WTC11 (cell line): ENCODE measurements at regions not wholly inside any gene's neighbourhood (a gene's known extent, or its start where the extent isn't known, plus 50 kb on each side); places are given as distances from the start of the nearest gene placed in this dataset.

Experiments
- ATAC-seq: fragments of 200-7000 bp; cut with Tn5 transposase; 2 replicates; pipeline ENCODE4 v1.10.0; 2021; ENCODE audit warnings: mild to moderate bottlenecking, moderate library complexity
- CTCF ChIA-PET: fragments of 300-600 bp; sonication (Branson Sonifier 250); formaldehyde crosslinking; loops from one replicate; lab custom pipeline; 2021; ENCODE audit warnings: antibody characterized with exemption; lab: Charles Lee
- POLR2A ChIA-PET: fragments of 350-600 bp; sonication (Branson Sonifier 250); formaldehyde crosslinking; loops from one replicate; lab custom pipeline; 2021; ENCODE audit warnings: antibody characterized with exemption; lab: Charles Lee
- DNase-seq: peaks from one replicate; pipeline ENCODE4 v3.0.0; 2021; ENCODE audit warnings: low spot score
- H3K27ac Mint-ChIP-seq: 2 replicates; pipeline ENCODE4 v1.8.0; 2021; ENCODE audit warnings: mixed read lengths
- H3K27me3 Mint-ChIP-seq: 2 replicates; pipeline ENCODE4 v1.8.0; 2021; ENCODE audit warnings: low read depth, mild to moderate bottlenecking, moderate library complexity, mixed read lengths
- H3K36me3 Mint-ChIP-seq: 2 replicates; pipeline ENCODE4 v1.8.0; 2021; ENCODE audit warnings: mixed read lengths
- H3K4me1 Mint-ChIP-seq: 2 replicates; pipeline ENCODE4 v1.8.0; 2022; ENCODE audit warnings: mixed read lengths
- H3K4me3 Mint-ChIP-seq: 2 replicates; pipeline ENCODE4 v1.8.0; 2021; ENCODE audit warnings: mild to moderate bottlenecking, moderate library complexity, mixed read lengths
- H3K9me3 Mint-ChIP-seq: 2 replicates; pipeline ENCODE4 v1.8.0; 2021; ENCODE audit warnings: mixed read lengths
- ATF2 ChIP-seq: sonication (generic); formaldehyde crosslinking; IDR thresholded peaks from 2 replicates; pipeline ENCODE4 v1.8.1; 2022; ENCODE audit warnings: low read depth, missing genetic modification reagents, borderline replicate concordance
- CBFB ChIP-seq: sonication (generic); formaldehyde crosslinking; IDR thresholded peaks from 2 replicates; pipeline ENCODE4 v1.8.1; 2022; ENCODE audit warnings: mild to moderate bottlenecking, low read depth, missing genetic modification reagents
- CREM ChIP-seq: sonication (generic); formaldehyde crosslinking; IDR thresholded peaks from 2 replicates; pipeline ENCODE4 v1.8.1; 2022; ENCODE audit warnings: mild to moderate bottlenecking, missing genetic modification reagents, moderate library complexity
- ESRRA ChIP-seq: sonication (generic); formaldehyde crosslinking; IDR thresholded peaks from 2 replicates; pipeline ENCODE4 v1.8.1; 2022; ENCODE audit warnings: mild to moderate bottlenecking, missing genetic modification reagents, borderline replicate concordance
- GRHL2 ChIP-seq: fragments of 250-450 bp; sonication (Bioruptor Pico); IDR thresholded peaks from 2 replicates; pipeline ENCODE4 v1.8.0; 2022; ENCODE audit warnings: mild to moderate bottlenecking, moderate library complexity; ENCODE audit not compliant: insufficient replicate concordance, severe bottlenecking
- IRF2 ChIP-seq: sonication (generic); formaldehyde crosslinking; IDR thresholded peaks from 2 replicates; pipeline ENCODE4 v1.8.0; 2022; ENCODE audit warnings: low read depth, missing genetic modification reagents, borderline replicate concordance
- KAT7 ChIP-seq: sonication (generic); formaldehyde crosslinking; IDR thresholded peaks from 2 replicates; pipeline ENCODE4 v1.8.1; 2023; ENCODE audit warnings: missing genetic modification reagents, mild to moderate bottlenecking, borderline replicate concordance
- NFATC4 ChIP-seq: fragments of 250-450 bp; sonication (Bioruptor Pico); IDR thresholded peaks from 2 replicates; pipeline ENCODE4 v1.9.0; 2021; ENCODE audit warnings: mild to moderate bottlenecking
- NFE2L1 ChIP-seq: sonication (generic); formaldehyde crosslinking; IDR thresholded peaks from 2 replicates; pipeline ENCODE4 v1.8.1; 2023; ENCODE audit warnings: missing genetic modification reagents
- NR3C1 ChIP-seq: sonication (generic); formaldehyde crosslinking; conservative IDR thresholded peaks from 2 replicates; pipeline ENCODE4 v1.8.1; 2023; ENCODE audit warnings: low read depth, mild to moderate bottlenecking, missing genetic modification reagents
- PRRX2 ChIP-seq: fragments of 250-450 bp; sonication (Bioruptor Pico); IDR thresholded peaks from 2 replicates; pipeline ENCODE4 v1.8.0; 2021; ENCODE audit warnings: mild to moderate bottlenecking
- RELA ChIP-seq: sonication (generic); formaldehyde crosslinking; IDR thresholded peaks from 2 replicates; pipeline ENCODE4 v1.8.1; 2022; ENCODE audit warnings: missing genetic modification reagents, mild to moderate bottlenecking, borderline replicate concordance
- SOX15 ChIP-seq: fragments of 250-450 bp; sonication (Bioruptor Pico); IDR thresholded peaks from 2 replicates; pipeline ENCODE4 v1.9.0; 2021; ENCODE audit warnings: mild to moderate bottlenecking
- ZNF232 ChIP-seq: sonication (generic); formaldehyde crosslinking; IDR thresholded peaks from 2 replicates; pipeline ENCODE4 v1.8.0; 2022; ENCODE audit warnings: mild to moderate bottlenecking, missing genetic modification reagents
- ZNF263 ChIP-seq: sonication (generic); formaldehyde crosslinking; IDR thresholded peaks from 2 replicates; pipeline ENCODE4 v1.8.1; 2022; ENCODE audit warnings: low read depth, mild to moderate bottlenecking, moderate library complexity, missing genetic modification reagents
- ZNF281 ChIP-seq: sonication (generic); formaldehyde crosslinking; IDR thresholded peaks from 2 replicates; pipeline ENCODE4 v1.8.0; 2023; ENCODE audit warnings: mild to moderate bottlenecking, missing genetic modification reagents
- ZNF317 ChIP-seq: sonication (generic); formaldehyde crosslinking; IDR thresholded peaks from 2 replicates; pipeline ENCODE4 v1.8.1; 2023; ENCODE audit warnings: low read depth, mild to moderate bottlenecking, moderate library complexity, missing genetic modification reagents, borderline replicate concordance
- ZNF416 ChIP-seq: fragments of 250-450 bp; sonication (Bioruptor Pico); IDR thresholded peaks from 2 replicates; pipeline ENCODE4 v1.9.0; 2021; ENCODE audit warnings: mild to moderate bottlenecking, inconsistent platforms
- TF ChIP-seq, protein P1 (sequence below): sonication (generic); formaldehyde crosslinking; IDR thresholded peaks from 2 replicates; pipeline ENCODE4 v1.8.1; 2023; ENCODE audit warnings: mild to moderate bottlenecking, missing genetic modification reagents, borderline replicate concordance
- TF ChIP-seq, protein P2 (sequence below): fragments of 250-450 bp; sonication (Bioruptor Pico); IDR thresholded peaks from 2 replicates; pipeline ENCODE4 v1.9.0; 2021; ENCODE audit warnings: mild to moderate bottlenecking
- TF ChIP-seq, protein P3 (sequence below): sonication (generic); formaldehyde crosslinking; IDR thresholded peaks from 2 replicates; pipeline ENCODE4 v1.8.1; 2023; ENCODE audit warnings: mild to moderate bottlenecking, missing genetic modification reagents

- no peaks in the 10 kb centered on the region for H3K36me3 Mint-ChIP-seq
- no peak for DNase-seq
- no peak for TF ChIP-seq ZNF281 (CRISPR knock-in tag)
- TF ChIP-seq NR3C1, result no peak
- no peak for TF ChIP-seq ZNF317 (CRISPR knock-in tag)
- TF ChIP-seq ZNF416 (CRISPR knock-in tag), result no peak
- TF ChIP-seq CBFB (CRISPR knock-in tag), result no peak
- TF ChIP-seq KAT7 (CRISPR knock-in tag), result no peak
- no peak for TF ChIP-seq SOX15 (CRISPR knock-in tag)
- no peak for TF ChIP-seq RELA (CRISPR knock-in tag)
- TF ChIP-seq, protein P1, sequence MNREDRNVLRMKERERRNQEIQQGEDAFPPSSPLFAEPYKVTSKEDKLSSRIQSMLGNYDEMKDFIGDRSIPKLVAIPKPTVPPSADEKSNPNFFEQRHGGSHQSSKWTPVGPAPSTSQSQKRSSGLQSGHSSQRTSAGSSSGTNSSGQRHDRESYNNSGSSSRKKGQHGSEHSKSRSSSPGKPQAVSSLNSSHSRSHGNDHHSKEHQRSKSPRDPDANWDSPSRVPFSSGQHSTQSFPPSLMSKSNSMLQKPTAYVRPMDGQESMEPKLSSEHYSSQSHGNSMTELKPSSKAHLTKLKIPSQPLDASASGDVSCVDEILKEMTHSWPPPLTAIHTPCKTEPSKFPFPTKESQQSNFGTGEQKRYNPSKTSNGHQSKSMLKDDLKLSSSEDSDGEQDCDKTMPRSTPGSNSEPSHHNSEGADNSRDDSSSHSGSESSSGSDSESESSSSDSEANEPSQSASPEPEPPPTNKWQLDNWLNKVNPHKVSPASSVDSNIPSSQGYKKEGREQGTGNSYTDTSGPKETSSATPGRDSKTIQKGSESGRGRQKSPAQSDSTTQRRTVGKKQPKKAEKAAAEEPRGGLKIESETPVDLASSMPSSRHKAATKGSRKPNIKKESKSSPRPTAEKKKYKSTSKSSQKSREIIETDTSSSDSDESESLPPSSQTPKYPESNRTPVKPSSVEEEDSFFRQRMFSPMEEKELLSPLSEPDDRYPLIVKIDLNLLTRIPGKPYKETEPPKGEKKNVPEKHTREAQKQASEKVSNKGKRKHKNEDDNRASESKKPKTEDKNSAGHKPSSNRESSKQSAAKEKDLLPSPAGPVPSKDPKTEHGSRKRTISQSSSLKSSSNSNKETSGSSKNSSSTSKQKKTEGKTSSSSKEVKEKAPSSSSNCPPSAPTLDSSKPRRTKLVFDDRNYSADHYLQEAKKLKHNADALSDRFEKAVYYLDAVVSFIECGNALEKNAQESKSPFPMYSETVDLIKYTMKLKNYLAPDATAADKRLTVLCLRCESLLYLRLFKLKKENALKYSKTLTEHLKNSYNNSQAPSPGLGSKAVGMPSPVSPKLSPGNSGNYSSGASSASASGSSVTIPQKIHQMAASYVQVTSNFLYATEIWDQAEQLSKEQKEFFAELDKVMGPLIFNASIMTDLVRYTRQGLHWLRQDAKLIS, result no peak
- peaks cover 12% of the 10 kb centered on the region for H3K9me3 Mint-ChIP-seq
- H3K4me3 Mint-ChIP-seq, result no peak overlapping the region
- no peak overlapping the region for H3K27ac Mint-ChIP-seq
- H3K27me3 Mint-ChIP-seq, result 0 out of 2 replicates have a peak, but pooled peaks cover 2% of the 10 kb centered on the region
- POLR2A ChIA-PET, result no interaction called here
- CTCF ChIA-PET, result interaction anchor here (0.6 kb wide), 1 partner anchor 106 kb away, joined by 3 read pairs; no protein-coding TSS in a partner anchor
- no peak for ATAC-seq
- peaks cover 12% of the 10 kb centered on the region for H3K4me1 Mint-ChIP-seq
Measured at GRCh38 chr9:90464978-90465377, 177.6 kb downstream of the DIRAS2 start.

DNA sequence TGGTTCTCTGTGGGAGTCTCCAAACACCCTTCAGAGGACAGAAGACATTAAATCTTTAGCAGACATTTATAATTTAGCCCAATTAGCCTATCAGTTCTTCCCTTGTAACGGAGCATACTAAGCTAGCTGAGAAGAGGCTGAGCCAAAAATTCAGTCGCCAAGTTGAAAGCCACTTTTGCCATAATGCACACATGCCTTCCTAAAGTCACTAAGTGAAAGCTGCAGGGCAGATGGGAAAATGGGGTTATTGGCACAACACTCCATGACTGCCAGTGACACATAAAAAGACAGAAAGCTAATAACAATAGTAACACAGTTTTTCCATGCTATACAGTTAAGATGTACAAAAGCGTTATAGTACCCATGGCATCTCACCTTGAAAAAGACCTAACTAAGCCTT lies 176.2 kb downstream of the DIRAS2 start:
- ATAC-seq (no peak), DNase-seq (no peak)
- POLR2A ChIA-PET, result no interaction called here
- no peaks in the 10 kb centered on the region for H3K36me3 Mint-ChIP-seq
- CTCF ChIA-PET, result no interaction called here
- H3K4me3 Mint-ChIP-seq, result no peak overlapping the region
- peaks cover 11% of the 10 kb centered on the region for H3K9me3 Mint-ChIP-seq
- 0 out of 2 replicates have a peak, but pooled peaks cover 2% of the 10 kb centered on the region for H3K27me3 Mint-ChIP-seq
- peaks cover 7% of the 10 kb centered on the region for H3K4me1 Mint-ChIP-seq
- no peak overlapping the region for H3K27ac Mint-ChIP-seq
- TF ChIP-seq NFATC4 (CRISPR knock-in tag), result no peak
- TF ChIP-seq PRRX2, result no peak
- TF ChIP-seq IRF2 (CRISPR knock-in tag), result no peak
- no peak for TF ChIP-seq ATF2 (CRISPR knock-in tag)
- no peak for TF ChIP-seq NFE2L1
- TF ChIP-seq GRHL2 (CRISPR knock-in tag), result no peak
- TF ChIP-seq CREM (CRISPR knock-in tag), result no peak
- TF ChIP-seq ZNF416 (CRISPR knock-in tag), result no peak
- no peak for TF ChIP-seq ESRRA
- no peak for TF ChIP-seq ZNF263 (CRISPR knock-in tag)
- TF ChIP-seq ZNF232 (CRISPR knock-in tag), result no peak
- TF ChIP-seq, protein P2, sequence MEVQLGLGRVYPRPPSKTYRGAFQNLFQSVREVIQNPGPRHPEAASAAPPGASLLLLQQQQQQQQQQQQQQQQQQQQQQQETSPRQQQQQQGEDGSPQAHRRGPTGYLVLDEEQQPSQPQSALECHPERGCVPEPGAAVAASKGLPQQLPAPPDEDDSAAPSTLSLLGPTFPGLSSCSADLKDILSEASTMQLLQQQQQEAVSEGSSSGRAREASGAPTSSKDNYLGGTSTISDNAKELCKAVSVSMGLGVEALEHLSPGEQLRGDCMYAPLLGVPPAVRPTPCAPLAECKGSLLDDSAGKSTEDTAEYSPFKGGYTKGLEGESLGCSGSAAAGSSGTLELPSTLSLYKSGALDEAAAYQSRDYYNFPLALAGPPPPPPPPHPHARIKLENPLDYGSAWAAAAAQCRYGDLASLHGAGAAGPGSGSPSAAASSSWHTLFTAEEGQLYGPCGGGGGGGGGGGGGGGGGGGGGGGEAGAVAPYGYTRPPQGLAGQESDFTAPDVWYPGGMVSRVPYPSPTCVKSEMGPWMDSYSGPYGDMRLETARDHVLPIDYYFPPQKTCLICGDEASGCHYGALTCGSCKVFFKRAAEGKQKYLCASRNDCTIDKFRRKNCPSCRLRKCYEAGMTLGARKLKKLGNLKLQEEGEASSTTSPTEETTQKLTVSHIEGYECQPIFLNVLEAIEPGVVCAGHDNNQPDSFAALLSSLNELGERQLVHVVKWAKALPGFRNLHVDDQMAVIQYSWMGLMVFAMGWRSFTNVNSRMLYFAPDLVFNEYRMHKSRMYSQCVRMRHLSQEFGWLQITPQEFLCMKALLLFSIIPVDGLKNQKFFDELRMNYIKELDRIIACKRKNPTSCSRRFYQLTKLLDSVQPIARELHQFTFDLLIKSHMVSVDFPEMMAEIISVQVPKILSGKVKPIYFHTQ, result no peak
- TF ChIP-seq CBFB (CRISPR knock-in tag), result no peak
- TF ChIP-seq, protein P3, sequence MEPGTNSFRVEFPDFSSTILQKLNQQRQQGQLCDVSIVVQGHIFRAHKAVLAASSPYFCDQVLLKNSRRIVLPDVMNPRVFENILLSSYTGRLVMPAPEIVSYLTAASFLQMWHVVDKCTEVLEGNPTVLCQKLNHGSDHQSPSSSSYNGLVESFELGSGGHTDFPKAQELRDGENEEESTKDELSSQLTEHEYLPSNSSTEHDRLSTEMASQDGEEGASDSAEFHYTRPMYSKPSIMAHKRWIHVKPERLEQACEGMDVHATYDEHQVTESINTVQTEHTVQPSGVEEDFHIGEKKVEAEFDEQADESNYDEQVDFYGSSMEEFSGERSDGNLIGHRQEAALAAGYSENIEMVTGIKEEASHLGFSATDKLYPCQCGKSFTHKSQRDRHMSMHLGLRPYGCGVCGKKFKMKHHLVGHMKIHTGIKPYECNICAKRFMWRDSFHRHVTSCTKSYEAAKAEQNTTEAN, result no peak
